Common myeloid progenitor, CD34-positive (primary cell): ENCODE measurements at regions not wholly inside any gene's neighbourhood (a gene's known extent, or its start where the extent isn't known, plus 50 kb on each side); places are given as distances from the start of the nearest gene placed in this dataset.

Experiments used
- CTCF ChIA-PET: fragments of 350-600 bp; sonication (Branson Sonifier 250); formaldehyde crosslinking; loops from one replicate; lab custom pipeline; 2021; ENCODE audit warnings: antibody characterized with exemption; lab: Charles Lee
- POLR2A ChIA-PET: fragments of 350-600 bp; sonication (Branson Sonifier 250); formaldehyde crosslinking; loops from one replicate; lab custom pipeline; 2021; ENCODE audit warnings: antibody characterized with exemption; lab: Charles Lee
- DNase-seq, 3 donors: peaks; one replicate each; pipeline versions ENCODE4 v3.0.0 to v3.0.0-alpha.2; 2013
- H3K27ac ChIP-seq, 2 experiments: 1 replicate in 1 of 2; 2 replicates in 1 of 2; pipeline ENCODE4 v1.7.0; 2013; ENCODE audit warnings: inconsistent platforms in 2 of 2, low read length in 2 of 2, mild to moderate bottlenecking in 2 of 2, low read depth in 1 of 2, moderate library complexity in 1 of 2; ENCODE audit not compliant: severe bottlenecking in 2 of 2, insufficient read depth in 1 of 2, poor library complexity in 1 of 2
- H3K27me3 ChIP-seq, 5 experiments: replicated peaks in 2 of 5; 1 replicate in 3 of 5; 2 replicates in 2 of 5; pipeline versions ENCODE4 v1.6.1 to v1.7.0; 2013; ENCODE audit warnings: low read length in 4 of 5, mild to moderate bottlenecking in 2 of 5, moderate library complexity in 2 of 5, inconsistent platforms in 1 of 5; ENCODE audit not compliant: insufficient read depth in 5 of 5, control insufficient read depth in 4 of 5
- H3K36me3 ChIP-seq, 4 experiments: 1 replicate in 2 of 4; 2 replicates in 2 of 4; pipeline versions ENCODE4 v1.6.1 to v1.7.0; 2013; ENCODE audit warnings: low read length in 3 of 4, control low read depth in 1 of 4, mild to moderate bottlenecking in 1 of 4; ENCODE audit not compliant: control insufficient read depth in 4 of 4, insufficient read depth in 4 of 4
- H3K4me1 ChIP-seq, 4 experiments: 1 replicate in 3 of 4; 2 replicates in 1 of 4; pipeline versions ENCODE4 v1.6.1 to v1.7.1; 2013; ENCODE audit warnings: low read length in 3 of 4, mild to moderate bottlenecking in 3 of 4, control low read depth in 1 of 4, inconsistent platforms in 1 of 4, moderate library complexity in 1 of 4; ENCODE audit not compliant: control insufficient read depth in 4 of 4, insufficient read depth in 4 of 4; ENCODE audit errors: control extremely low read depth in 1 of 4
- H3K4me3 ChIP-seq, 7 experiments: 1 replicate in 4 of 7; 2 replicates in 3 of 7; pipeline versions ENCODE4 v1.5.1 to v1.7.0; 2013; ENCODE audit warnings: mild to moderate bottlenecking in 7 of 7, low read length in 6 of 7, moderate library complexity in 6 of 7, inconsistent platforms in 2 of 7, low read depth in 2 of 7, control low read depth in 1 of 7; ENCODE audit not compliant: insufficient read depth in 4 of 7, control insufficient read depth in 1 of 7; ENCODE audit errors: extremely low read depth in 1 of 7
- H3K9me3 ChIP-seq, 5 experiments: 1 replicate in 4 of 5; 2 replicates in 1 of 5; pipeline versions ENCODE4 v1.6.1 to v1.7.1; 2013; ENCODE audit warnings: low read length in 4 of 5, mild to moderate bottlenecking in 2 of 5, inconsistent platforms in 1 of 5, low read depth in 1 of 5, moderate library complexity in 1 of 5; ENCODE audit not compliant: control insufficient read depth in 4 of 5, insufficient read depth in 2 of 5; ENCODE audit errors: control extremely low read depth in 1 of 5
- WGBS: methylation state at CpG from one replicate; pipeline ENCODE4 v1.1.5; 2013; ENCODE audit not compliant: insufficient coverage; 5-methylcytosine and 5-hydroxymethylcytosine counted together

- DNase-seq: no peak
- POLR2A ChIA-PET: no interaction called here
- WGBS: 100% methylated on average over 1 of the region's 4 CpGs
Observed at GRCh38 chr12:75585330-75585729, 73.9 kb upstream of the KRR1 start.

GRCh38 chr12:75583355-75583754 is 71.9 kb upstream of the KRR1 start:
- ChIA-PET CTCF (no interaction called here), POLR2A (no interaction called here)
- Histone ChIP-seq H3K4me1 (no peaks in the 10 kb centered on the region), H3K4me3 (no peak overlapping the region), H3K27me3 (peaks cover 0 to 5% (median 0%) of the 10 kb centered on the region in 5 experiments), H3K27ac (no peak overlapping the region), H3K9me3 (no peaks in the 10 kb centered on the region), H3K36me3 (no peaks in the 10 kb centered on the region)
- no CpG with 5 or more reads among the region's 3 CpGs for WGBS
- no peak for DNase-seq

More at GRCh38 chr12:75585330-75585729, 73.9 kb upstream of the KRR1 start:
- Histone ChIP-seq H3K36me3 (no peaks in the 10 kb centered on the region), H3K27ac (no peak overlapping the region), H3K4me1 (no peaks in the 10 kb centered on the region), H3K27me3 (peaks cover 0 to 5% (median 0%) of the 10 kb centered on the region in 5 experiments), H3K9me3 (no peaks in the 10 kb centered on the region), H3K4me3 (no peak overlapping the region)
- CTCF ChIA-PET: no interaction called here

- 100% methylated on average over 3 of the region's 3 CpGs for WGBS
- no peaks in the 10 kb centered on the region for H3K4me1 ChIP-seq
- CTCF ChIA-PET: no interaction called here
- H3K4me3 ChIP-seq: no peak overlapping the region
- peaks cover 0 to 3% (median 0%) of the 10 kb centered on the region in 5 experiments for H3K27me3 ChIP-seq
- no peaks in the 10 kb centered on the region for H3K9me3 ChIP-seq
- no peaks in the 10 kb centered on the region for H3K36me3 ChIP-seq
- H3K27ac ChIP-seq: no peak overlapping the region
- POLR2A ChIA-PET: no interaction called here
- DNase-seq: no peak
Observed at GRCh38 chr12:75581515-75581914, 70.1 kb upstream of the KRR1 start.

GRCh38 chr12:75579552-75579951 is 68.1 kb upstream of the KRR1 start:
- no peak overlapping the region for H3K4me3 ChIP-seq
- no peaks in the 10 kb centered on the region for H3K9me3 ChIP-seq
- H3K36me3 ChIP-seq: no peaks in the 10 kb centered on the region
- no peaks in the 10 kb centered on the region for H3K4me1 ChIP-seq
- peak in 1 of 3 donors; percentile 1 for DNase-seq
- CTCF ChIA-PET: no interaction called here
- WGBS: no CpG with 5 or more reads among the region's 3 CpGs
- POLR2A ChIA-PET: no interaction called here
- no peak overlapping the region for H3K27ac ChIP-seq
- H3K27me3 ChIP-seq: peaks cover 0 to 2% (median 0%) of the 10 kb centered on the region in 5 experiments

- Histone ChIP-seq H3K4me3 (no peak overlapping the region), H3K27ac (no peak overlapping the region), H3K36me3 (no peaks in the 10 kb centered on the region), H3K9me3 (no peaks in the 10 kb centered on the region), H3K27me3 (peaks cover 0 to 2% (median 0%) of the 10 kb centered on the region in 5 experiments), H3K4me1 (no peaks in the 10 kb centered on the region)
- no peak for DNase-seq
- ChIA-PET CTCF (no interaction called here), POLR2A (no interaction called here)
- no CpG with 5 or more reads among the region's 2 CpGs for WGBS
Observed at GRCh38 chr12:75578546-75578945, 67.1 kb upstream of the KRR1 start.

- H3K9me3 ChIP-seq: no peaks in the 10 kb centered on the region
- peaks cover 0 to 2% (median 0%) of the 10 kb centered on the region in 5 experiments for H3K27me3 ChIP-seq
- no peak for DNase-seq
- no peaks in the 10 kb centered on the region for H3K36me3 ChIP-seq
- 93% methylated on average over 3 of the region's 5 CpGs for WGBS
- no peak overlapping the region for H3K27ac ChIP-seq
- ChIA-PET CTCF (no interaction called here), POLR2A (no interaction called here)
- H3K4me1 ChIP-seq: no peaks in the 10 kb centered on the region
- no peak overlapping the region for H3K4me3 ChIP-seq
Observed at GRCh38 chr12:75577812-75578211, 66.4 kb upstream of the KRR1 start.

- Histone ChIP-seq H3K4me1 (no peaks in the 10 kb centered on the region), H3K27me3 (no peaks in the 10 kb centered on the region), H3K9me3 (peaks cover 0 to 1% (median 0%) of the 10 kb centered on the region in 5 experiments), H3K36me3 (no peaks in the 10 kb centered on the region), H3K4me3 (no peak overlapping the region), H3K27ac (no peak overlapping the region)
- POLR2A ChIA-PET: no interaction called here
- DNase-seq: no peak
- CTCF ChIA-PET: no interaction called here
- no CpG with 5 or more reads among the region's 2 CpGs for WGBS
Observed at GRCh38 chr12:75571656-75572205, 60.3 kb upstream of the KRR1 start.
